K562 (cell line): ENCODE measurements at regions not wholly inside any gene's neighbourhood (a gene's known extent, or its start where the extent isn't known, plus 50 kb on each side); places are given as distances from the start of the nearest gene placed in this dataset.

Experiments
- ATF1 ChIP-seq, 2 experiments: fragments of 450-650 bp in 1 of 2; IDR thresholded peaks; 2 replicates each; pipeline ENCODE4 v1.6.1; 2016; ENCODE audit warnings: missing compliant biosample characterization in 1 of 2, missing genetic modification characterization in 1 of 2
- C11orf30 ChIP-seq: fragments of 450-650 bp; IDR thresholded peaks from 2 replicates; pipeline ENCODE4 v1.6.1; 2016; ENCODE audit warnings: low read depth, mild to moderate bottlenecking
- KAT8 ChIP-seq: fragments of 450-650 bp; IDR thresholded peaks from 2 replicates; pipeline ENCODE4 v1.6.1; 2016; ENCODE audit warnings: low read depth, mild to moderate bottlenecking
- MAFG ChIP-seq: fragments of 450-650 bp; conservative IDR thresholded peaks from 2 replicates; pipeline ENCODE4 v1.6.1; 2016; ENCODE audit warnings: missing genetic modification characterization, missing compliant biosample characterization
- NCOA4 ChIP-seq: fragments of 450-650 bp; IDR thresholded peaks from 2 replicates; pipeline ENCODE4 v1.6.1; 2018; ENCODE audit warnings: mild to moderate bottlenecking; ENCODE audit not compliant: partially characterized antibody
- PBX2 ChIP-seq, 2 experiments: IDR thresholded peaks in 1 of 2; conservative IDR thresholded peaks in 1 of 2; 2 replicates each; pipeline ENCODE4 v1.6.1; 2016; ENCODE audit warnings: low read depth in 2 of 2, mild to moderate bottlenecking in 1 of 2, missing compliant biosample characterization in 1 of 2, missing genetic modification characterization in 1 of 2, moderate library complexity in 1 of 2
- PKNOX1 ChIP-seq: fragments of 450-650 bp; IDR thresholded peaks from 2 replicates; pipeline ENCODE4 v1.6.1; 2016
- RCOR1 ChIP-seq, 2 experiments: IDR thresholded peaks; 2 replicates each; pipeline ENCODE4 v1.6.1; 2012; ENCODE audit warnings: low read depth in 2 of 2, low read length in 2 of 2, borderline replicate concordance in 1 of 2, improper control_type of control experiment in 1 of 2
- SIX5 ChIP-seq, 2 experiments: IDR thresholded peaks; 2 replicates each; pipeline ENCODE4 v1.6.1; 2011; ENCODE audit warnings: low read length in 2 of 2, borderline replicate concordance in 1 of 2, low read depth in 1 of 2, mild to moderate bottlenecking in 1 of 2, moderate library complexity in 1 of 2; ENCODE audit not compliant: insufficient read depth in 1 of 2
- SMAD3 ChIP-seq: fragments of 450-650 bp; formaldehyde crosslinking; conservative IDR thresholded peaks from 2 replicates; pipeline ENCODE4 v1.4.0; 2020; ENCODE audit warnings: mild to moderate bottlenecking
- SMARCB1 ChIP-seq: IDR thresholded peaks from 2 replicates; pipeline ENCODE4 v1.6.1; 2011; ENCODE audit warnings: improper control_type of control experiment, low read depth; ENCODE audit not compliant: insufficient read length
- TEAD1 ChIP-seq, 2 experiments: fragments of 450-650 bp in 1 of 2; sonication (generic) in 1 of 2; formaldehyde crosslinking; IDR thresholded peaks; 2 replicates each; pipeline versions ENCODE4 v1.4.0 to v1.8.0; 2020 to 2022; ENCODE audit warnings: mild to moderate bottlenecking in 2 of 2, missing genetic modification reagents in 1 of 2
- ZNF407 ChIP-seq: fragments of 450-650 bp; IDR thresholded peaks from 2 replicates; pipeline ENCODE4 v1.6.1; 2016; ENCODE audit warnings: low read depth
- ZNF408 ChIP-seq: fragments of 250-450 bp; sonication (Bioruptor Pico); IDR thresholded peaks from 2 replicates; pipeline ENCODE4 v1.4.0; 2020; ENCODE audit warnings: low read depth, mild to moderate bottlenecking, moderate library complexity

GRCh38 chr1:172946814-172947507, 103.8 kb downstream of the TNFSF18 start (continued):
- TF ChIP-seq ATF1 (CRISPR knock-in tag; IDR thresholded peaks at IDR 0.05): no peak
- TF ChIP-seq ATF1 (tag; IDR thresholded peaks at IDR 0.05): 0 out of 2 replicates have a peak, but pooled peaks have one; percentile 17
- no peak for TF ChIP-seq PBX2 (CRISPR knock-in tag; IDR thresholded peaks at IDR 0.05; ENCODE audit: low read depth)
- TF ChIP-seq PBX2 (tag; conservative IDR thresholded peaks at IDR 0.05; ENCODE audit: low read depth): peak; percentile 95
- no peak for TF ChIP-seq ZNF407
- peak; percentile 75 for TF ChIP-seq PKNOX1
- no peak for TF ChIP-seq SMARCB1
- no peak for TF ChIP-seq SIX5 (IDR thresholded peaks at IDR 0.05; ENCODE audit: borderline replicate concordance in 1 of 2, insufficient read depth in 1 of 2, low read depth in 1 of 2, low read length in 2 of 2)
- no peak for TF ChIP-seq SMAD3 (CRISPR knock-in tag)
- TF ChIP-seq MAFG (tag): peak; percentile 85
- TF ChIP-seq C11orf30: no peak; the same call in 1 of the 2 replicates
- TF ChIP-seq TEAD1 (CRISPR knock-in tag; IDR thresholded peaks at IDR 0.05): no peak
- TF ChIP-seq RCOR1 (IDR thresholded peaks at IDR 0.05; ENCODE audit: borderline replicate concordance in 1 of 2, low read depth in 2 of 2, low read length in 2 of 2): no peak
- TF ChIP-seq ZNF408 (CRISPR knock-in tag): no peak
- no peak for TF ChIP-seq NCOA4
- TF ChIP-seq KAT8: no peak
